ENCODE measurements at regions not wholly inside any gene's neighbourhood (a gene's known extent, or its start where the extent isn't known, plus 50 kb on each side); places are given as distances from the start of the nearest gene placed in this dataset.
"Not testable (repeated sequence)": the region's sequence is repeated elsewhere in the genome, so short reads cannot be mapped to it uniquely, and the experiment has no call there.

GRCh38 chr1:144140243-144140642 is 168.5 kb upstream of the FAM72C start:
- not testable (repeated sequence) for H3K27me3 ChIP-seq (ENCODE audit: insufficient read depth, low read length); H3K9me3 ChIP-seq (ENCODE audit: low read depth, low read length); H3K4me1 ChIP-seq (ENCODE audit: insufficient read depth, low read length); H3K4me3 ChIP-seq (ENCODE audit: low read length)

GRCh38 chr1:144105006-144105405 is 133.2 kb upstream of the FAM72C start:
- not testable (repeated sequence) for H3K9me3 ChIP-seq (ENCODE audit: low read depth, low read length); H3K4me1 ChIP-seq (ENCODE audit: insufficient read depth, low read length); H3K4me3 ChIP-seq (ENCODE audit: low read length); H3K27me3 ChIP-seq (ENCODE audit: insufficient read depth, low read length)

GRCh38 chr1:144104000-144104677 is 132.4 kb upstream of the FAM72C start:
- H3K4me3 ChIP-seq (ENCODE audit: low read length); H3K27me3 ChIP-seq (ENCODE audit: insufficient read depth, low read length); H3K9me3 ChIP-seq (ENCODE audit: low read depth, low read length); H3K4me1 ChIP-seq (ENCODE audit: insufficient read depth, low read length): not testable (repeated sequence)

- H3K9me3 ChIP-seq (ENCODE audit: low read depth, low read length); H3K4me3 ChIP-seq (ENCODE audit: low read length); H3K4me1 ChIP-seq (ENCODE audit: insufficient read depth, low read length); H3K27me3 ChIP-seq (ENCODE audit: insufficient read depth, low read length): not testable (repeated sequence)
These were observed 131.5 kb upstream of the FAM72C start for GRCh38 chr1:144103156-144103880.

GRCh38 chr1:144102046-144102745 is 130.4 kb upstream of the FAM72C start:
- not testable (repeated sequence) for H3K27me3 ChIP-seq (ENCODE audit: insufficient read depth, low read length); H3K4me3 ChIP-seq (ENCODE audit: low read length); H3K4me1 ChIP-seq (ENCODE audit: insufficient read depth, low read length); H3K9me3 ChIP-seq (ENCODE audit: low read depth, low read length)

- Histone ChIP-seq H3K9me3 (ENCODE audit: low read depth, low read length) (no peaks in the 10 kb centered on the region), H3K4me1 (ENCODE audit: insufficient read depth, low read length) (no peaks in the 10 kb centered on the region), H3K27me3 (ENCODE audit: insufficient read depth, low read length) (no peaks in the 10 kb centered on the region), H3K4me3 (ENCODE audit: low read length) (no peak overlapping the region)
These were observed 129.7 kb upstream of the FAM72C start for GRCh38 chr1:144101397-144102045.

- not testable (repeated sequence) for H3K4me1 ChIP-seq (ENCODE audit: insufficient read depth, low read length); H3K27me3 ChIP-seq (ENCODE audit: insufficient read depth, low read length); H3K9me3 ChIP-seq (ENCODE audit: low read depth, low read length)
- peak overlapping the region; percentile 12 for H3K4me3 ChIP-seq (ENCODE audit: low read length)
These were observed 105.5 kb upstream of the FAM72C start for GRCh38 chr1:144077167-144077841.

GRCh38 chr1:144076646-144077045 is 104.9 kb upstream of the FAM72C start:
- H3K4me1 ChIP-seq (ENCODE audit: insufficient read depth, low read length); H3K27me3 ChIP-seq (ENCODE audit: insufficient read depth, low read length); H3K4me3 ChIP-seq (ENCODE audit: low read length); H3K9me3 ChIP-seq (ENCODE audit: low read depth, low read length): not testable (repeated sequence)

- H3K4me1 ChIP-seq (ENCODE audit: insufficient read depth, low read length); H3K27me3 ChIP-seq (ENCODE audit: insufficient read depth, low read length); H3K9me3 ChIP-seq (ENCODE audit: low read depth, low read length); H3K4me3 ChIP-seq (ENCODE audit: low read length): not testable (repeated sequence)
These were observed 98.7 kb upstream of the FAM72C start for GRCh38 chr1:144070394-144071053.

- H3K27me3 ChIP-seq (ENCODE audit: insufficient read depth, low read length); H3K4me1 ChIP-seq (ENCODE audit: insufficient read depth, low read length): not testable (repeated sequence)
These were observed 95.3 kb upstream of the FAM72C start for GRCh38 chr1:144067042-144067441.

GRCh38 chr1:144066071-144066813 is 94.5 kb upstream of the FAM72C start:
- not testable (repeated sequence) for H3K4me1 ChIP-seq (ENCODE audit: insufficient read depth, low read length); H3K4me3 ChIP-seq (ENCODE audit: low read length); H3K27me3 ChIP-seq (ENCODE audit: insufficient read depth, low read length); H3K9me3 ChIP-seq (ENCODE audit: low read depth, low read length)

More at GRCh38 chr1:144067042-144067441, 95.3 kb upstream of the FAM72C start:
- not testable (repeated sequence) for H3K9me3 ChIP-seq (ENCODE audit: low read depth, low read length); H3K4me3 ChIP-seq (ENCODE audit: low read length)

GRCh38 chr1:144065299-144066060 is 93.7 kb upstream of the FAM72C start:
- H3K9me3 ChIP-seq (ENCODE audit: low read depth, low read length); H3K4me3 ChIP-seq (ENCODE audit: low read length); H3K27me3 ChIP-seq (ENCODE audit: insufficient read depth, low read length); H3K4me1 ChIP-seq (ENCODE audit: insufficient read depth, low read length): not testable (repeated sequence)

GRCh38 chr1:144049365-144049764 is 77.6 kb upstream of the FAM72C start:
- not testable (repeated sequence) for H3K4me1 ChIP-seq (ENCODE audit: insufficient read depth, low read length); H3K27me3 ChIP-seq (ENCODE audit: insufficient read depth, low read length); H3K9me3 ChIP-seq (ENCODE audit: low read depth, low read length); H3K4me3 ChIP-seq (ENCODE audit: low read length)
